Mucosa of descending colon (tissue), 3 donors: ENCODE measurements at regions not wholly inside any gene's neighbourhood (a gene's known extent, or its start where the extent isn't known, plus 50 kb on each side); places are given as distances from the start of the nearest gene placed in this dataset.

Source experiments
- ATAC-seq: fragments of 200-7000 bp; cut with Tn5 transposase; one replicate; pipeline ENCODE4 v1.9.1; 2020; ENCODE audit warnings: mild to moderate bottlenecking, moderate library complexity
- DNase-seq, 3 donors: peaks; one replicate each; pipeline ENCODE4 v3.0.0-alpha.2; 2020
- H3K36me3 ChIP-seq: fragments of 200-600 bp; one replicate; pipeline ENCODE4 v1.8.0; 2021; ENCODE audit warnings: low read depth, mild to moderate bottlenecking
- H3K4me1 ChIP-seq: fragments of 200-600 bp; one replicate; pipeline ENCODE4 v1.8.0; 2021; ENCODE audit warnings: low read depth, mild to moderate bottlenecking
- H3K4me3 ChIP-seq: fragments of 200-600 bp; one replicate; pipeline ENCODE4 v1.8.0; 2021; ENCODE audit warnings: mild to moderate bottlenecking
- H3K9me3 ChIP-seq: fragments of 200-600 bp; one replicate; pipeline ENCODE4 v1.8.0; 2021; ENCODE audit warnings: mild to moderate bottlenecking
- intact Hi-C, 2 donors: fragments of 100-400 bp; cut with DNase I in 1 of 2; cut with micrococcal nuclease in 1 of 2; formaldehyde crosslinking; loops; one replicate each; pipeline versions ENCODE4 v1.11.0 to v1.11.1; 2022; cut with DNase I, micrococcal nuclease
- TF ChIP-seq, protein P1 (sequence below): fragments of 200-600 bp; IDR thresholded peaks from one replicate; pipeline ENCODE4 v1.8.0; 2022; ENCODE audit warnings: antibody characterized with exemption, mild to moderate bottlenecking
- donor health status: DM: no; HTN: no; CAD: no; lungs with moderate emphysema.
- donor health status: DM: no; HTN: no; CAD: no.
- donor health status: DM: no; HTN: yes; CAD: no.

DNA sequence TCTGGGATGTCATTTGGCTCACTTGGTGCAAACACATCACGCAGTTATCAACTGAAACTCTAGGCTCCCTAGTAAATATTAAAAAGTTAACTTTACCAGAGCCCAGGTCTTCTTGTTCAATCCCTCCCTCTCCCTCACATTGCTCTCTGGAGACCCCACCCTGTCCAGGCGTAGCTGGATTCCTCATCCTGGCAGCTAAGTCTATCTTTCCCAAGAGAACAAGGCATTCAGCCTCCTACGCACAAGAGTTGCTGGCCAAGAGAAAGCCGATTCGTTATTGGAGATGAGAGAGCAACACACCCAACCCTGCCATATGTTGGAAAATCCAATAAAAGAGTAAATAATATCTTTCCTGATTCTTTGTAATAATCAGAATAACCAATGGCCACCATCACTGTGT, 117.9 kb downstream of the SLC30A10 start:
- H3K4me3 ChIP-seq, result no peak overlapping the region
- no peaks in the 10 kb centered on the region for H3K4me1 ChIP-seq
- DNase-seq, result no peak
- TF ChIP-seq, protein P1, sequence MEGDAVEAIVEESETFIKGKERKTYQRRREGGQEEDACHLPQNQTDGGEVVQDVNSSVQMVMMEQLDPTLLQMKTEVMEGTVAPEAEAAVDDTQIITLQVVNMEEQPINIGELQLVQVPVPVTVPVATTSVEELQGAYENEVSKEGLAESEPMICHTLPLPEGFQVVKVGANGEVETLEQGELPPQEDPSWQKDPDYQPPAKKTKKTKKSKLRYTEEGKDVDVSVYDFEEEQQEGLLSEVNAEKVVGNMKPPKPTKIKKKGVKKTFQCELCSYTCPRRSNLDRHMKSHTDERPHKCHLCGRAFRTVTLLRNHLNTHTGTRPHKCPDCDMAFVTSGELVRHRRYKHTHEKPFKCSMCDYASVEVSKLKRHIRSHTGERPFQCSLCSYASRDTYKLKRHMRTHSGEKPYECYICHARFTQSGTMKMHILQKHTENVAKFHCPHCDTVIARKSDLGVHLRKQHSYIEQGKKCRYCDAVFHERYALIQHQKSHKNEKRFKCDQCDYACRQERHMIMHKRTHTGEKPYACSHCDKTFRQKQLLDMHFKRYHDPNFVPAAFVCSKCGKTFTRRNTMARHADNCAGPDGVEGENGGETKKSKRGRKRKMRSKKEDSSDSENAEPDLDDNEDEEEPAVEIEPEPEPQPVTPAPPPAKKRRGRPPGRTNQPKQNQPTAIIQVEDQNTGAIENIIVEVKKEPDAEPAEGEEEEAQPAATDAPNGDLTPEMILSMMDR, result no peak
- intact Hi-C loops, result no loop called here
- H3K9me3 ChIP-seq, result no peaks in the 10 kb centered on the region
- ATAC-seq, result no peak
- no peaks in the 10 kb centered on the region for H3K36me3 ChIP-seq

DNA sequence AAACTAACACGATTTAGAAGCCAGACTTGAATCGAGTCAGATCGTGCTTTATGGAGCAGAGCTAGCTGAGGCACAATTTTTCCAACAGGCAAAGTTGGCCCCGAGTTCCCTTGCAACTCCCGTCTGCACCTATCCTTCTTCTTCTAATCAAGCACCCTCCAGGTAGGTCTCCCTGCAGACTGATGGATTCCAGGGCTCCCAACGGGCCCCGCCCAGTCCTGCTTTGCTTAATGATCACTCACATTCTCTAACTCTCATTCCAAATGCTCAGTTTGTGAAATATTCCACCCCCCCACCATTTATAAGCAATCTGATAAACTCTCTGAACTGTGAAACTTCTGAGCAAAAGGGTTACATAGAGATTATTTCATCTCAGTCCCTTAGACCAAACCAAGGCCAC, 119.6 kb downstream of the SLC30A10 start:
- Histone ChIP-seq H3K4me3 (no peak overlapping the region), H3K36me3 (no peaks in the 10 kb centered on the region), H3K9me3 (no peaks in the 10 kb centered on the region), H3K4me1 (no peaks in the 10 kb centered on the region)
- TF ChIP-seq, protein P1, result no peak
- DNase-seq (no peak), ATAC-seq (no peak)
- intact Hi-C loops, result no loop called here

DNA sequence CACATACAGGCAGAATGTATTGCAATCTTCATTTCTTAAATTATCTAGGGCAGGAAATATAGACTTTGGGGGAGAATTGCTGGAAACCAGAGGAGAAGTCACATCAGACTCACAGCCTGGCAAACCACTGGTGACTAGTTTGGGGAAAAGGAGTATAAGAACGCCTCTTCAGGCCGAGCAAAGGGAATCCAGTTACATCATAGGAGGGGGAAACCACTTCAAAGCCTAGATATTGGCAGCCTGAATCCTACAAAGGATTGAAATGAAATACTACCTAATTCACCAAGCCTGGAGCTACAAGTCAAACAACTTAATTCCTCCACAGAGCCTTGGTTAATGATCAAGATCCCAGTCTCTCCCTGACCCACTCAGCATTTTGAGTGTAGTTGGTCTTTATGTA, 121.7 kb downstream of the SLC30A10 start:
- DNase-seq (no peak), ATAC-seq (no peak)
- Histone ChIP-seq H3K9me3 (no peaks in the 10 kb centered on the region), H3K4me3 (no peak overlapping the region), H3K4me1 (no peaks in the 10 kb centered on the region), H3K36me3 (no peaks in the 10 kb centered on the region)
- TF ChIP-seq, protein P1, result no peak
- intact Hi-C loops, result no loop called here

DNA sequence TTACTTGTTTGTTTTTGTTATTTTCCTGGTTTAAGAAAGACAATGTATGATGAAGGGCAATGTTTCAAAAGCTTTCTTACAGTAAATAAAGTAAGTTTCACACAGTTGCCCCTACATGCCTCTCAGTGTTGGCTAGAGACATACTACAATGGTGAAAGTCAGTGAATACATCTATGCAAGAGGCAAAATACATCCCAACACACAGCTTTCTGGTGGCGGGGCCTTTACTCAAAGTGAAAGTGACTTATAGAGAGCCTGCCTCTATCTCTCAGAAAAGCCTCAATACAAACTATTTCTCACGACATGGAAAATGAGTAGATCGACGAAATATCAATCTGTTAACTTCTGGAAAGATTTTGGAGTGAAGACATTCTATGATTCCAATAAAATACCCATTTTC, 122.3 kb downstream of the SLC30A10 start:
- TF ChIP-seq, protein P1, result no peak
- Histone ChIP-seq H3K36me3 (no peaks in the 10 kb centered on the region), H3K4me3 (no peak overlapping the region), H3K4me1 (no peaks in the 10 kb centered on the region), H3K9me3 (no peaks in the 10 kb centered on the region)
- ATAC-seq (no peak), DNase-seq (no peak)
- intact Hi-C loops, result no loop called here

DNA sequence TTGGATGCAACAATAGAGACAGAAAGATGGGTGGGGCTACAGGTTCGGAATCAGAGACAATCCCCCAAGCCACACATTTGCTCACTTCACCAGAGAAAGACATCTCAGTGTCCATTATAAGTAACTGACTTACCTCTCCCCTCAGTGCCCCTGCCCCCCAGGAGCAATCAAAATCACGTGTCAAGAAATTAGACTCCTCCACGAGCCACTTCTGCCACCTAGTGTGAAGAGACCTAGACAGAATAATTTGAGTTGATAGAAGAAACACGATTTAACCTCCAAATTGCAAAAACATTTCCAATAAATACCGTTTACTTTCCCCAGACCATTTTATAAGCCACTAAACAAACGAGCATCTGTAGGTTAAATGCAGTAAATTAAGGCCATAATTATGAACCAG, 123.2 kb downstream of the SLC30A10 start:
- Histone ChIP-seq H3K4me3 (no peak overlapping the region), H3K4me1 (no peaks in the 10 kb centered on the region), H3K36me3 (no peaks in the 10 kb centered on the region), H3K9me3 (no peaks in the 10 kb centered on the region)
- TF ChIP-seq, protein P1, result no peak
- ATAC-seq (no peak), DNase-seq (no peak)
- intact Hi-C loops, result no loop called here

DNA sequence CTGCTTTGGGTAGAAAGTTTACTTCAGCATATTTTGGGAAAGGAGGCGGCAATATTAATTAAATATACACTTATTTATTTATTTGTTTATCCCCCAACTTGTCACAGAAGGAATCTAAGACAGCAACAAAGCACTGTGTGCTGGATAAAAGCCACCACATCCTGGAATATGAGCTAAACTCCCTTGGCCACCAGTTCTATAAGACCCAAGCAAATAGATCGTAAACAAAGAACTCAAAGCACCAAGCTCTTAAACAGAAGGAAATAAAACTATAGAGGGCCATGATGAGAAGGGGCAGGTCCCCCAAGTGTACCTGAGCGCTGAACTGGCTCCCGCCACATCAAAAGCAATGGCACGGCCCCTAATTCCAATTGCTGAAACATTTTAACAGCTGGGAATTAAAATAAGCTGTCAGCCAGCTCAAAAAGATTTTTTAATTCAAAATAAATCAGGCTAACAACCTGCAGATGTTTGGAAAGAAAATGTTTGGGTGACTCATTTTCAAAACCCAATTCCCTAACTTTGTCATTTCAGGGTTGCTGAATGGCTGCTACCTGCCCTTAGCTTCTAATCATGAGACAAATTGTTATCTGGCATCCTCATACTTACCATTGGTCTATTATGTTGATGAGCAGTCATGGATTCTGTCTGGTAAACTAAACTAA, 127.1 kb downstream of the SLC30A10 start:
- DNase-seq (no peak), ATAC-seq (no peak)
- no peak overlapping the region for H3K4me3 ChIP-seq
- no peaks in the 10 kb centered on the region for H3K36me3 ChIP-seq
- TF ChIP-seq, protein P1, result no peak
- intact Hi-C loops, result no loop called here
- no peaks in the 10 kb centered on the region for H3K9me3 ChIP-seq
- no peaks in the 10 kb centered on the region for H3K4me1 ChIP-seq
